ENCODE measurements at regions not wholly inside any gene's neighbourhood (a gene's known extent, or its start where the extent isn't known, plus 50 kb on each side); places are given as distances from the start of the nearest gene placed in this dataset.

- no peak overlapping the region for H3K4me2 ChIP-seq
- no peak overlapping the region for H3K4me3 ChIP-seq
- H2AFZ ChIP-seq: no peak overlapping the region
- 91% methylated on average over 1 of the region's 1 CpG for WGBS (ENCODE audit: low lambda C conversion rate, missing lambda C conversion rate)
- H3K27ac ChIP-seq: no peak overlapping the region
- H3K4me1 ChIP-seq (ENCODE audit: insufficient read depth): no peaks in the 10 kb centered on the region
- H3K9me2 ChIP-seq (replicated peaks; ENCODE audit: insufficient read depth): no peaks in the 10 kb centered on the region
- no peaks in the 10 kb centered on the region for H3K36me3 ChIP-seq (replicated peaks; ENCODE audit: insufficient read depth, low read depth)
- peaks cover 16% of the 10 kb centered on the region for H3K9me3 ChIP-seq (ENCODE audit: low read depth)
- no peaks in the 10 kb centered on the region for H3K27me3 ChIP-seq
- no peak for DNase-seq (ENCODE audit: low spot score)
- no peaks in the 10 kb centered on the region for H4K20me1 ChIP-seq (ENCODE audit: insufficient read depth, poor library complexity, severe bottlenecking)
- TF ChIP-seq CTCF (IDR thresholded peaks at IDR 0.05; ENCODE audit: poor library complexity): no peak
- no peaks in the 10 kb centered on the region for H3K79me2 ChIP-seq
These were observed 76.7 kb upstream of the TMC3 start for GRCh38 chr15:81450721-81451120.

- Histone ChIP-seq H3K27ac (no peak overlapping the region), H3K9me2 (replicated peaks; ENCODE audit: insufficient read depth) (no peaks in the 10 kb centered on the region), H3K27me3 (no peaks in the 10 kb centered on the region), H3K79me2 (no peaks in the 10 kb centered on the region), H3K4me3 (no peak overlapping the region), H3K4me1 (ENCODE audit: insufficient read depth) (no peaks in the 10 kb centered on the region), H3K9me3 (ENCODE audit: low read depth) (peaks cover 17% of the 10 kb centered on the region), H4K20me1 (ENCODE audit: insufficient read depth, poor library complexity, severe bottlenecking) (no peaks in the 10 kb centered on the region), H2AFZ (no peak overlapping the region), H3K4me2 (no peak overlapping the region), H3K36me3 (replicated peaks; ENCODE audit: insufficient read depth, low read depth) (no peaks in the 10 kb centered on the region)
- no peak for TF ChIP-seq EZH2 (IDR thresholded peaks at IDR 0.05; ENCODE audit: borderline replicate concordance)
- 66% methylated on average over 2 of the region's 2 CpGs for WGBS (ENCODE audit: low lambda C conversion rate, missing lambda C conversion rate)
- DNase-seq (ENCODE audit: low spot score): no peak
These were observed 75.9 kb upstream of the TMC3 start for GRCh38 chr15:81449836-81450474.

GRCh38 chr15:81443040-81443820 lies 69.2 kb upstream of the TMC3 start:
- Histone ChIP-seq H3K27ac (no peak overlapping the region), H3K27me3 (peaks cover 6% of the 10 kb centered on the region), H3K9me3 (ENCODE audit: low read depth) (peaks cover 12% of the 10 kb centered on the region), H3K36me3 (replicated peaks; ENCODE audit: insufficient read depth, low read depth) (no peaks in the 10 kb centered on the region), H4K20me1 (ENCODE audit: insufficient read depth, poor library complexity, severe bottlenecking) (no peaks in the 10 kb centered on the region), H3K9me2 (replicated peaks; ENCODE audit: insufficient read depth) (no peaks in the 10 kb centered on the region), H3K4me1 (ENCODE audit: insufficient read depth) (no peaks in the 10 kb centered on the region), H2AFZ (no peak overlapping the region), H3K4me2 (no peak overlapping the region), H3K4me3 (no peak overlapping the region), H3K79me2 (no peaks in the 10 kb centered on the region)
- DNase-seq (ENCODE audit: low spot score): no peak
- WGBS (ENCODE audit: low lambda C conversion rate, missing lambda C conversion rate): 82% methylated on average over 5 of the region's 5 CpGs
- TF ChIP-seq EZH2 (IDR thresholded peaks at IDR 0.05; ENCODE audit: borderline replicate concordance) (no peak), EZH2phosphoT487 (IDR thresholded peaks at IDR 0.05; ENCODE audit: low read depth, severe bottlenecking, unreplicated experiment) (no peak), CTCF (IDR thresholded peaks at IDR 0.05; ENCODE audit: poor library complexity) (no peak)

- H4K20me1 ChIP-seq (ENCODE audit: insufficient read depth, poor library complexity, severe bottlenecking): no peaks in the 10 kb centered on the region
- H3K27ac ChIP-seq: no peak overlapping the region
- no peak for TF ChIP-seq EZH2phosphoT487 (IDR thresholded peaks at IDR 0.05; ENCODE audit: low read depth, severe bottlenecking, unreplicated experiment)
- 100% methylated on average over 1 of the region's 1 CpG for WGBS (ENCODE audit: low lambda C conversion rate, missing lambda C conversion rate)
- no peaks in the 10 kb centered on the region for H3K36me3 ChIP-seq (replicated peaks; ENCODE audit: insufficient read depth, low read depth)
- no peak overlapping the region for H3K4me2 ChIP-seq
- no peak for DNase-seq (ENCODE audit: low spot score)
- H3K4me1 ChIP-seq (ENCODE audit: insufficient read depth): no peaks in the 10 kb centered on the region
- peaks cover 6% of the 10 kb centered on the region for H3K27me3 ChIP-seq
- H3K9me2 ChIP-seq (replicated peaks; ENCODE audit: insufficient read depth): no peaks in the 10 kb centered on the region
- H3K79me2 ChIP-seq: no peaks in the 10 kb centered on the region
- peaks cover 12% of the 10 kb centered on the region for H3K9me3 ChIP-seq (ENCODE audit: low read depth)
- no peak overlapping the region for H2AFZ ChIP-seq
- H3K4me3 ChIP-seq: no peak overlapping the region
These were observed 68.4 kb upstream of the TMC3 start for GRCh38 chr15:81442454-81442853.

Data from hepatocyte (in vitro differentiated cells).